ENCODE measurements at regions not wholly inside any gene's neighbourhood (a gene's known extent, or its start where the extent isn't known, plus 50 kb on each side); places are given as distances from the start of the nearest gene placed in this dataset.

DNA sequence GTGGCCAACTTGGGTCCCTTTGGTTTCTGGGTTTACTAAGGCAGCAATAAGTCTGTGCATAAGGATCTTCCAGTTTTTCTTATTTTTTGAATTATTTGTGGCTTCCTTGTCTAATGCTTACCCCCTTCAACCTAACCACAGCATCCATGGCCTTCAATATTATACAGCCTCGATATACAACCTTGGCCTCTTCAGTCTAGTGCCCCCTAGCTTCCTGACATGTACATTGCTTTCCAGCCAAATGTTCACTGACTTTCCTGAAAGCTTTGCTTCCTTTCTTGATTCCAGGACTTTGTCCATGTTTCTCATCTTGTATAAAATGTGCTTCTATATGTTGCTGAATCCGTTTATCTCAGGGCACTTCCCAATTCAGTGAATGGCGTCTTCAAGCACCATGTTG lies 310.1 kb downstream of the OLFM4 start:
- H3K27me3 ChIP-seq (ENCODE audit: low read depth, low read length) = no peaks in the 10 kb centered on the region
- H3K36me3 ChIP-seq (ENCODE audit: control insufficient read depth in 1 of 2, insufficient read depth in 2 of 2, low read length in 2 of 2) = no peaks in the 10 kb centered on the region
- peaks cover 0 to 4% of the 10 kb centered on the region in 2 donors for H3K4me1 ChIP-seq (ENCODE audit: control insufficient read depth in 1 of 2, insufficient read depth in 2 of 2, low read length in 2 of 2)
- H3K4me3 ChIP-seq (ENCODE audit: low read depth in 1 of 2, low read length in 2 of 2) = no peak overlapping the region
- no peaks in the 10 kb centered on the region for H3K9me3 ChIP-seq (ENCODE audit: control insufficient read depth in 1 of 2, low read length in 2 of 2)
- no peak overlapping the region for H3K27ac ChIP-seq (ENCODE audit: low read length)

DNA sequence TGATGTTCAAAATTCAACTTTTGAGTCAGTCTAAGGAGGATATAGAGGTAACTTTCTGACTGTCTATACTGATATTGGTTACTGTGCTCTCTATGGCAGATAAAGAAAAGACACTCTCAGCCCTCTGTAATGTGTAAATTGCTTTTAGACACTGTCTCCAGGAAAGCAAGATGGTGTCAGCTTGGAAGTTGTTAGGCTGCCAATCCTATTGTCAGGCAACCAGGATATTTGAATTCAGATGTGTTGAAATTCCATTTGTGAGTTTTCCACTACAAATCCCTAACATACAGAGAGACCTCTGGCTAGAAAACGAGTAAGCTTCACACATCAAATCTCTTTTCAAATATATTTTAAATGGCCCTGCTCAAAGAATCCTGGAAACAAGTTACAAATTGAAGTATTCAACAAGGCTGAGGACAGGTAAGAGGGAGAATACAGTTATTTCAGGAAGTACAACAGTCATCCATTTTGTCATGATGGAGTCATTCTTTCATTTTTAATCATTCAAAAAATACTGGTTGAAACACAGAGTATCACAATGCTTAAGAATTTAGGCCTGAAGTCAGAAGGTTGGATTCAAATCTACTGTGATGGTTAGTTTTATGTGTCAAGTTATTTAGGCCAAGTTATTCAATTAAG lies 312.0 kb downstream of the OLFM4 start:
- no peaks in the 10 kb centered on the region for H3K9me3 ChIP-seq (ENCODE audit: control insufficient read depth in 1 of 2, low read length in 2 of 2)
- no peak overlapping the region for H3K4me3 ChIP-seq (ENCODE audit: low read depth in 1 of 2, low read length in 2 of 2)
- peaks cover 0 to 4% of the 10 kb centered on the region in 2 donors for H3K4me1 ChIP-seq (ENCODE audit: control insufficient read depth in 1 of 2, insufficient read depth in 2 of 2, low read length in 2 of 2)
- no peaks in the 10 kb centered on the region for H3K36me3 ChIP-seq (ENCODE audit: control insufficient read depth in 1 of 2, insufficient read depth in 2 of 2, low read length in 2 of 2)
- no peak overlapping the region for H3K27ac ChIP-seq (ENCODE audit: low read length)
- H3K27me3 ChIP-seq (ENCODE audit: low read depth, low read length) = no peaks in the 10 kb centered on the region

DNA sequence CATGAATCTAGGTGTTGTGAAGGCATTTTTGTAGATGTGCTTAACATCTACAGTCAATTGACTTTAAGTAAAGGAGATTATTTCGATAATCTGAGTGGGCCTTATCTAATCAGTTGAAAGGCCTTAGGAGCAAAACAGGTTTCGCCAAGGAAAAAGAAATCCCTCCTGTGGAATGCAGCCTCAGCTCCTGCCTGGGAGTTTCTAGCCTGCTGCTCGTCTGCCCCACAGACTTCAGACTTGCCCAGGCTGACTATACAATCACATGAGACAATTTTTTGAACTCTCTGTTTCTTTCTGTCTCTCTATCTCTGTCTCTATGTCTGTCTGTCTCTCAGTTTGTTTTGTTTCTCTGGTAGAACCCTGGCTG lies 312.5 kb downstream of the OLFM4 start:
- no peaks in the 10 kb centered on the region for H3K36me3 ChIP-seq (ENCODE audit: control insufficient read depth in 1 of 2, insufficient read depth in 2 of 2, low read length in 2 of 2)
- H3K27ac ChIP-seq (ENCODE audit: low read length) = no peak overlapping the region
- no peaks in the 10 kb centered on the region for H3K9me3 ChIP-seq (ENCODE audit: control insufficient read depth in 1 of 2, low read length in 2 of 2)
- H3K4me1 ChIP-seq (ENCODE audit: control insufficient read depth in 1 of 2, insufficient read depth in 2 of 2, low read length in 2 of 2) = peaks cover 0 to 4% of the 10 kb centered on the region in 2 donors
- H3K4me3 ChIP-seq (ENCODE audit: low read depth in 1 of 2, low read length in 2 of 2) = no peak overlapping the region
- H3K27me3 ChIP-seq (ENCODE audit: low read depth, low read length) = no peaks in the 10 kb centered on the region

DNA sequence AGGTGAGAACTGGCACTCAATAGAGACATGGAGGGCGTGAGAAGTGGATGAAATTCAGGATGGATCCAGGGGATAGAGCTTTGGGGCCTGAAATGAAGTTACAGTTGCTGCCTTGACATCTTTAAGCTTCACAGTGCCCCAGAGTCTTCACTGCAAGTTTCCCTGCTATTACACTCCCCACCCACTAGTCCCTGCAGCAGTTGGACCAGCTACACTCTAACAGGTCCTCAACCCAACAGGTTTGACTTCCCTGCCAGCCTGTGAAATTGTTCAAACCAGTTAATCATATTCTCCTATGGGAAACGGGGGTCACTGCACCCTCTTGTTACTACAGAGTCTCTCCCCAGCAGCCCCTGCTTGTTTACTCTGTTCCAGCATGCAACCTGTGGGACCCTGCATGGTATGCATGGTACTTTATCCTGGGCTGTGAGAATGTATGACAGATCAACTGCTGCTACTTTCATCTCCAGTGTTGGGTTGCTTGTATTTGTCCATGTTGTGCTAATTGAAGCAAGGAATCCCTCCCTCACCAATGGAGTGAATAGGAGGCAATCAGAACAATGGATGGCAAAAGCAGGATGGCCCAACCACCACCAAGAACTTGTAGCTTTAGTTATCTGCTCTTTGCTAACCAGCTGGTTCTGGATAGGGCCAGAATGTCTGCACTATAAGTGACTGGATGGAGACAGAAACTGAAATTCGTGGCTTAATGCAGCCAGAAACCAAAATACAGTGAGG lies 314.2 kb downstream of the OLFM4 start:
- Histone ChIP-seq H3K27me3 (ENCODE audit: low read depth, low read length) (no peaks in the 10 kb centered on the region), H3K36me3 (ENCODE audit: control insufficient read depth in 1 of 2, insufficient read depth in 2 of 2, low read length in 2 of 2) (no peaks in the 10 kb centered on the region), H3K4me1 (ENCODE audit: control insufficient read depth in 1 of 2, insufficient read depth in 2 of 2, low read length in 2 of 2) (no peaks in the 10 kb centered on the region), H3K27ac (ENCODE audit: low read length) (no peak overlapping the region), H3K4me3 (ENCODE audit: low read depth in 1 of 2, low read length in 2 of 2) (no peak overlapping the region), H3K9me3 (ENCODE audit: control insufficient read depth in 1 of 2, low read length in 2 of 2) (no peaks in the 10 kb centered on the region)

DNA sequence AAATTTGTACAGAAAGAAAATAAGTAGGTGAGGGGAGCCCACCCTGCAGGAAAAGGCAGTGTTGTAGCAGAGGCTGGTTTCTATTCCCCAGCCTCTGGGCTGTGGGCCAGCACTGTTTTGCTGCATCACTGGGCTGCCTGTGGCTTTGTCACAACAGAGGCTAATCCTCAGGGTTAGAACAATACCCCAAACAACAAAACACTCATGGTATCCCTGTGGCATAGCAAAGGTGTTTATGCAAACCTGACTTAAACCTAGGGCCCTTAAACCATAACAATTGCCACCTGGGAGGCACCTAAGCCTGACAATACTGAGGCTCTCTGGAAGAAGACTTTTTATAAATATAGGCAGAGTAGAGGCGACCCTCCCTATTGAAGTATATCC lies 314.7 kb downstream of the OLFM4 start:
- H3K36me3 ChIP-seq (ENCODE audit: control insufficient read depth in 1 of 2, insufficient read depth in 2 of 2, low read length in 2 of 2) = no peaks in the 10 kb centered on the region
- no peak overlapping the region for H3K27ac ChIP-seq (ENCODE audit: low read length)
- H3K4me1 ChIP-seq (ENCODE audit: control insufficient read depth in 1 of 2, insufficient read depth in 2 of 2, low read length in 2 of 2) = no peaks in the 10 kb centered on the region
- H3K4me3 ChIP-seq (ENCODE audit: low read depth in 1 of 2, low read length in 2 of 2) = no peak overlapping the region
- no peaks in the 10 kb centered on the region for H3K27me3 ChIP-seq (ENCODE audit: low read depth, low read length)
- no peaks in the 10 kb centered on the region for H3K9me3 ChIP-seq (ENCODE audit: control insufficient read depth in 1 of 2, low read length in 2 of 2)

DNA sequence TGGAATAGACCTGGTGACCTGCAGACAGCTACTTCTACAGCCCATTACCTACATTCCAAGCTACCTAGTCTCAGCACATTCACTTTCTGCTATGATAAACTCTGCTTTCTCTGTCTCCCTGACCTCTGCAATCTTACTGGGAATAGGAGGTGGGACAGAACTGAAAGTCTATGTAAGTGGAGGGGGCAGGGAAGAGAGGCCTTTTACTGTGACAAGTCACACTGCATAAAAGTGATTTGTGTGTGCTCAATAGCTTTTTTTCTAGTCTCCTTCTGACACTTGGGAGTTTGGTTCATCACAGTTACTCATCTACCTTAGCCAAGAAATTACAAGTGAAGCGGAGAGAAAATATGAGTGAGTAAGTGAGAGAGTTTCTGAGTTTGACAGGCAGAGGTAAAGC lies 322.4 kb downstream of the OLFM4 start:
- Histone ChIP-seq H3K4me1 (ENCODE audit: control insufficient read depth in 1 of 2, insufficient read depth in 2 of 2, low read length in 2 of 2) (no peaks in the 10 kb centered on the region), H3K9me3 (ENCODE audit: control insufficient read depth in 1 of 2, low read length in 2 of 2) (no peaks in the 10 kb centered on the region), H3K27ac (ENCODE audit: low read length) (no peak overlapping the region), H3K36me3 (ENCODE audit: control insufficient read depth in 1 of 2, insufficient read depth in 2 of 2, low read length in 2 of 2) (no peaks in the 10 kb centered on the region), H3K27me3 (ENCODE audit: low read depth, low read length) (no peaks in the 10 kb centered on the region), H3K4me3 (ENCODE audit: low read depth in 1 of 2, low read length in 2 of 2) (no peak overlapping the region)

DNA sequence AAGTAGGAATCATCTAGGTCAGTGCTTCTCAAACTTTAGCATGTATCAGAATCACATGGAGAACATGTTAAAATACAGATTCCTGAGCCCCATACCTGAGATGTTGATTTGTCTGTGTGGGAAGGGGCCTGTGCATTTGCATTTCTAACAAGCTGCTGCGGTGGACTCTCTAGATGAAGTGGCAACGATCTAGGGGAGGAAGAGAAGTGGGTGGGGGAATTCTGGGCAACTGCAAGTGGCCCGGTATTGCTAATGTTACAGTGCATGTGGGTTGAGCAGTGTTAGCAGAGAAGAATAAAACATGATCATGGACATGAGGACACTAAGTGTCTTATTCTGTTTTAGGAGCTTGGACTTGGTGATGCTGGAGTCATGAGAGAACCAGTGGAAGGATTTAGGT lies 329.0 kb downstream of the OLFM4 start:
- Histone ChIP-seq H3K4me3 (ENCODE audit: low read depth in 1 of 2, low read length in 2 of 2) (no peak overlapping the region), H3K36me3 (ENCODE audit: control insufficient read depth in 1 of 2, insufficient read depth in 2 of 2, low read length in 2 of 2) (no peaks in the 10 kb centered on the region), H3K4me1 (ENCODE audit: control insufficient read depth in 1 of 2, insufficient read depth in 2 of 2, low read length in 2 of 2) (no peaks in the 10 kb centered on the region), H3K9me3 (ENCODE audit: control insufficient read depth in 1 of 2, low read length in 2 of 2) (no peaks in the 10 kb centered on the region), H3K27ac (ENCODE audit: low read length) (no peak overlapping the region), H3K27me3 (ENCODE audit: low read depth, low read length) (no peaks in the 10 kb centered on the region)

DNA sequence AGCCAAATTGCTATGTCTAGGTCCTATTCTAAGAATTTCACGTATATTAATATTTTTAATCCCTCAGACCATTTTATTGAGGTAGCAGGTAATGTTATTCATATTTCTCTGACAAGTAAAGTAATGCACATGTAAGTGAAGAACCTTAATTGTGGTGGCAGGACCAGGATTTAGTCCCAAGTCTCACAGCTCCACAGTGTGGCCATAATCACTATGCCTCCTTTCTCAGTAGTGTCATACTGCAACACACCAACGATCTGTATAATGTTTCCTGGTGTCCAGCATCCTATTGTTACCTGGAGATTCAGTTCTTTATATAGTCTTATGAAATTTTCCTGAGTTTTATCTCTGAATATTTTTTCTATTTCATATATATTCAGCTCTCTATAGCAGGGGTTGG lies 340.3 kb downstream of the OLFM4 start:
- H3K27me3 ChIP-seq (ENCODE audit: low read depth, low read length) = no peaks in the 10 kb centered on the region
- H3K4me3 ChIP-seq (ENCODE audit: low read depth in 1 of 2, low read length in 2 of 2) = no peak overlapping the region
- H3K9me3 ChIP-seq (ENCODE audit: control insufficient read depth in 1 of 2, low read length in 2 of 2) = no peaks in the 10 kb centered on the region
- H3K36me3 ChIP-seq (ENCODE audit: control insufficient read depth in 1 of 2, insufficient read depth in 2 of 2, low read length in 2 of 2) = no peaks in the 10 kb centered on the region
- H3K27ac ChIP-seq (ENCODE audit: low read length) = no peak overlapping the region
- H3K4me1 ChIP-seq (ENCODE audit: control insufficient read depth in 1 of 2, insufficient read depth in 2 of 2, low read length in 2 of 2) = no peaks in the 10 kb centered on the region

DNA sequence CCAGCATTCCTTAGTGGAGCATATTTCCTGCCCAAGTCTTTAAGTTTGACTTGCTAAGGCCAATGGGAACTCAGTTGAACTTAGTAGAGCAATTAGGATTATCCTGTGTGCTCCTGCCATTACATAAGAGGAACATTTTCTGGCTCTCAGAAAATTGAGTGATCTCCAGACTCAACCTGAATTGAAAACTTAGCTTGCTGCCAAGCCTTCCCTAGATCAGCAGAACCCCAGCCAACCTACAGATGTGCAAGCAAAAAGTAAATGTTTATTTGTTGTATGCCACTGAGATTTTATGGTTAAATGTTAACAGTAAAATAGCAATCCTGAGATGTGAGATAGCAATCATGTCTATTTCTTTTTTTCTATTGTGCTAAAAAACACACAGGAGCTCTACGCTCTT lies 350.9 kb downstream of the OLFM4 start:
- Histone ChIP-seq H3K27ac (ENCODE audit: low read length) (no peak overlapping the region), H3K9me3 (ENCODE audit: control insufficient read depth in 1 of 2, low read length in 2 of 2) (no peaks in the 10 kb centered on the region), H3K4me3 (ENCODE audit: low read depth in 1 of 2, low read length in 2 of 2) (no peak overlapping the region), H3K4me1 (ENCODE audit: control insufficient read depth in 1 of 2, insufficient read depth in 2 of 2, low read length in 2 of 2) (no peaks in the 10 kb centered on the region), H3K27me3 (ENCODE audit: low read depth, low read length) (no peaks in the 10 kb centered on the region), H3K36me3 (ENCODE audit: control insufficient read depth in 1 of 2, insufficient read depth in 2 of 2, low read length in 2 of 2) (no peaks in the 10 kb centered on the region)

DNA sequence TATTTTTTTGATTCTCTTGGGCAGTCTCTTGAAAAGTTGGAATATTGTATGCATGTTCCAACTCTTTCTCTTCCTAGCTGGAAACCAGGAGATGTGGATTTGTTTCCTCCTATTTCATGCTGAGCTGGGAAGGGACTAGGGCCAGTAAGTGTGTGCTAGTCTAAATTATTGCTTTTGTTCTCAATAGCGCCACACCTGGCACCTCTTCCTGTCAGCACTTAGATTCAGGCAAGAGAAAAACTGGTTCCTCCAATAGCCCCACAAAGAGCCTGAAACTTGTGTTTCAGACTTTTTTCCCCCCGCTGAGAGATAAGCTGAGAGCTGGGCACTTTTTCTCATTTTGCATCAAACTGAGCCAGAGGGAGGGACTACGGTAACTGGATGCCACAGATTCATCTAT lies 353.4 kb downstream of the OLFM4 start:
- no peak overlapping the region for H3K4me3 ChIP-seq (ENCODE audit: low read depth in 1 of 2, low read length in 2 of 2)
- H3K27ac ChIP-seq (ENCODE audit: low read length) = no peak overlapping the region
- no peaks in the 10 kb centered on the region for H3K9me3 ChIP-seq (ENCODE audit: control insufficient read depth in 1 of 2, low read length in 2 of 2)
- H3K4me1 ChIP-seq (ENCODE audit: control insufficient read depth in 1 of 2, insufficient read depth in 2 of 2, low read length in 2 of 2) = no peaks in the 10 kb centered on the region
- no peaks in the 10 kb centered on the region for H3K27me3 ChIP-seq (ENCODE audit: low read depth, low read length)
- H3K36me3 ChIP-seq (ENCODE audit: control insufficient read depth in 1 of 2, insufficient read depth in 2 of 2, low read length in 2 of 2) = no peaks in the 10 kb centered on the region

DNA sequence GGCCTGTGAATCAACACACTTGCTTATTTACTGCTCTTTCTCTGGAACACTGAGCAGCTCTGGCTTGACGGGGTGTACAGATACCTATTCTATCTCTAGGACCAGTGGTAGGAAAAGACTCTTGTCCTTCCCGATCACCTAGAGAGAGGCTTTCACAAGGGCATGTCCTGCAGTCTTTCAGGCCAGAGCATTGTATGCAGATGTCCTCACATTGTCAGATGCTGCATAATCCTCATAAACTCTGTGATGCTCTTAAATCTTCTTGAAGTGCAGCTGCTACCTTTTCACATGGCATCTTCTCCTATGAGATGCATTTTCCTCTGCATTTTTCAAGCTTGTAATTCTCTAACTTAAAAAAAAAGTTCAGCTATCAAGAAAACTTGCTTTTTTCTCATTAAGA lies 369.4 kb downstream of the OLFM4 start:
- H3K9me3 ChIP-seq (ENCODE audit: control insufficient read depth in 1 of 2, low read length in 2 of 2) = no peaks in the 10 kb centered on the region
- no peak overlapping the region for H3K4me3 ChIP-seq (ENCODE audit: low read depth in 1 of 2, low read length in 2 of 2)
- no peaks in the 10 kb centered on the region for H3K27me3 ChIP-seq (ENCODE audit: low read depth, low read length)
- no peaks in the 10 kb centered on the region for H3K36me3 ChIP-seq (ENCODE audit: control insufficient read depth in 1 of 2, insufficient read depth in 2 of 2, low read length in 2 of 2)
- H3K27ac ChIP-seq (ENCODE audit: low read length) = no peak overlapping the region
- no peaks in the 10 kb centered on the region for H3K4me1 ChIP-seq (ENCODE audit: control insufficient read depth in 1 of 2, insufficient read depth in 2 of 2, low read length in 2 of 2)

DNA sequence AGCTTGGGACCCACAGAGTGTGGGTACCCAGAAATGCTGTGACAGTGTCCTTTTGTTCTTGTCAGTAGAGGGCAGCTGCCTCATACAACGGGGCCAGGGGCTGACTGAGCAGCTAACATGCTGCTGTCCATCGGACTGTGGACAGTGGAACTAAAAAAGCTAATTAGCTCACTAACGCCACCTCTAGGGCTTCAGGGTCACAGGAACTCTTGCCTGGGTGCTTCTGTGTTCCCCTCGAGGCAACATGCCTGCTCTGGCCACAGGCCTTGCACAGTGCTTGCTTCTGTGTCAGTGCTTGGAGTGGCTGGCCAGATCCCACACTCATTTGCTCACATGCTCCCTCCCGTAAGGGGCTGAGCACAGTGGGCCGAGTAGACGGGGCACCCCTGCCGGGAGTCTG lies 377.0 kb downstream of the OLFM4 start:
- no peak overlapping the region for H3K4me3 ChIP-seq (ENCODE audit: low read depth in 1 of 2, low read length in 2 of 2)
- no peak overlapping the region for H3K27ac ChIP-seq (ENCODE audit: low read length)
- no peaks in the 10 kb centered on the region for H3K9me3 ChIP-seq (ENCODE audit: control insufficient read depth in 1 of 2, low read length in 2 of 2)
- no peaks in the 10 kb centered on the region for H3K27me3 ChIP-seq (ENCODE audit: low read depth, low read length)
- H3K4me1 ChIP-seq (ENCODE audit: control insufficient read depth in 1 of 2, insufficient read depth in 2 of 2, low read length in 2 of 2) = no peaks in the 10 kb centered on the region
- H3K36me3 ChIP-seq (ENCODE audit: control insufficient read depth in 1 of 2, insufficient read depth in 2 of 2, low read length in 2 of 2) = no peaks in the 10 kb centered on the region
